ENCODE measurements at regions not wholly inside any gene's neighbourhood (a gene's known extent, or its start where the extent isn't known, plus 50 kb on each side); places are given as distances from the start of the nearest gene placed in this dataset.

GRCh38 chr3:55147856-55148720 lies 220.2 kb upstream of the LRTM1 start:
- TF ChIP-seq CTCF (IDR thresholded peaks at IDR 0.05) (no peak), POLR2A (IDR thresholded peaks at IDR 0.05) (no peak)

Data from lower leg skin (tissue), 3 donors.